ENCODE measurements at regions not wholly inside any gene's neighbourhood (a gene's known extent, or its start where the extent isn't known, plus 50 kb on each side); places are given as distances from the start of the nearest gene placed in this dataset.

GRCh38 chr11:80782135-80782885 is 1341.5 kb upstream of the TENM4 start:
- TF ChIP-seq, protein P1, sequence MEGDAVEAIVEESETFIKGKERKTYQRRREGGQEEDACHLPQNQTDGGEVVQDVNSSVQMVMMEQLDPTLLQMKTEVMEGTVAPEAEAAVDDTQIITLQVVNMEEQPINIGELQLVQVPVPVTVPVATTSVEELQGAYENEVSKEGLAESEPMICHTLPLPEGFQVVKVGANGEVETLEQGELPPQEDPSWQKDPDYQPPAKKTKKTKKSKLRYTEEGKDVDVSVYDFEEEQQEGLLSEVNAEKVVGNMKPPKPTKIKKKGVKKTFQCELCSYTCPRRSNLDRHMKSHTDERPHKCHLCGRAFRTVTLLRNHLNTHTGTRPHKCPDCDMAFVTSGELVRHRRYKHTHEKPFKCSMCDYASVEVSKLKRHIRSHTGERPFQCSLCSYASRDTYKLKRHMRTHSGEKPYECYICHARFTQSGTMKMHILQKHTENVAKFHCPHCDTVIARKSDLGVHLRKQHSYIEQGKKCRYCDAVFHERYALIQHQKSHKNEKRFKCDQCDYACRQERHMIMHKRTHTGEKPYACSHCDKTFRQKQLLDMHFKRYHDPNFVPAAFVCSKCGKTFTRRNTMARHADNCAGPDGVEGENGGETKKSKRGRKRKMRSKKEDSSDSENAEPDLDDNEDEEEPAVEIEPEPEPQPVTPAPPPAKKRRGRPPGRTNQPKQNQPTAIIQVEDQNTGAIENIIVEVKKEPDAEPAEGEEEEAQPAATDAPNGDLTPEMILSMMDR (conservative IDR thresholded peaks at IDR 0.05; ENCODE audit: low read length): no peak
- TF ChIP-seq EZH2phosphoT487 (IDR thresholded peaks at IDR 0.05; ENCODE audit: borderline replicate concordance, low read depth, low read length): no peak
